PC-3 (cell line): ENCODE measurements at regions not wholly inside any gene's neighbourhood (a gene's known extent, or its start where the extent isn't known, plus 50 kb on each side); places are given as distances from the start of the nearest gene placed in this dataset.

Experiments used
- CTCF ChIP-seq: fragments of 300-600 bp; sonication (generic); conservative IDR thresholded peaks from 2 replicates; pipeline ENCODE4 v1.5.1; 2017; ENCODE audit warnings: antibody characterized with exemption, low read depth, mild to moderate bottlenecking, low read length
- EZH2 ChIP-seq: fragments of 300-600 bp; sonication (generic); IDR thresholded peaks from one replicate; pipeline ENCODE4 v1.6.1; 2017; ENCODE audit warnings: antibody characterized with exemption, mild to moderate bottlenecking, low read length; ENCODE audit not compliant: unreplicated experiment
- EZH2phosphoT487 ChIP-seq: fragments of 300-600 bp; sonication (generic); IDR thresholded peaks from 2 replicates; pipeline ENCODE4 v1.6.1; 2018; ENCODE audit warnings: mild to moderate bottlenecking, antibody characterized with exemption, low read length, borderline replicate concordance

GRCh38 chr15:36117296-36117787, 462.1 kb upstream of the CDIN1 start:
- TF ChIP-seq CTCF (no peak), EZH2phosphoT487 (no peak), EZH2 (no peak)
